CD4-positive, alpha-beta T cell (primary cell): ENCODE measurements at regions not wholly inside any gene's neighbourhood (a gene's known extent, or its start where the extent isn't known, plus 50 kb on each side); places are given as distances from the start of the nearest gene placed in this dataset.

Experiments used
- ATAC-seq: fragments of 200-7000 bp; cut with Tn5 transposase; one replicate; pipeline ENCODE4 v1.10.0; 2022; ENCODE audit warnings: mild to moderate bottlenecking; ENCODE audit not compliant: poor library complexity
- CTCF ChIA-PET: fragments of 350-600 bp; sonication (Branson Sonifier 250); formaldehyde crosslinking; loops from one replicate; lab custom pipeline; 2021; ENCODE audit warnings: antibody characterized with exemption, inconsistent platforms; lab: Charles Lee
- POLR2A ChIA-PET: fragments of 350-600 bp; sonication (Branson Sonifier 250); formaldehyde crosslinking; loops from one replicate; lab custom pipeline; 2021; ENCODE audit warnings: antibody characterized with exemption, inconsistent platforms; lab: Charles Lee
- DNase-seq, 14 experiments: peaks; one replicate each; pipeline ENCODE4 v3.0.0-alpha.2; 2013 to 2020; ENCODE audit warnings: mixed read lengths in 2 of 14
- H3K27ac ChIP-seq, 2 donors: one replicate each; pipeline versions ENCODE4 v1.5.1 to v1.7.0; 2013; ENCODE audit warnings: low read length in 2 of 2, low read depth in 1 of 2, mild to moderate bottlenecking in 1 of 2
- H3K27me3 ChIP-seq, 2 experiments: 1 replicate in 1 of 2; 2 replicates in 1 of 2; pipeline versions ENCODE4 v1.6.1 to v1.7.0; 2013; ENCODE audit warnings: low read length in 2 of 2, control low read depth in 1 of 2, mild to moderate bottlenecking in 1 of 2, moderate library complexity in 1 of 2; ENCODE audit not compliant: insufficient read depth in 2 of 2, control insufficient read depth in 1 of 2
- H3K36me3 ChIP-seq: one replicate; pipeline ENCODE4 v1.6.1; 2013; ENCODE audit warnings: low read length, control low read depth; ENCODE audit not compliant: insufficient read depth
- H3K4me1 ChIP-seq: one replicate; pipeline ENCODE4 v1.6.1; 2013; ENCODE audit warnings: low read length, control low read depth; ENCODE audit not compliant: insufficient read depth
- H3K4me3 ChIP-seq: one replicate; pipeline ENCODE4 v1.5.1; 2013; ENCODE audit warnings: mild to moderate bottlenecking, low read length, moderate library complexity
- H3K9me3 ChIP-seq, 2 experiments: 1 replicate in 1 of 2; 2 replicates in 1 of 2; pipeline versions ENCODE4 v1.6.1 to v1.7.0; 2013; ENCODE audit warnings: low read length in 2 of 2, mild to moderate bottlenecking in 2 of 2, control low read depth in 1 of 2, moderate library complexity in 1 of 2; ENCODE audit not compliant: control insufficient read depth in 1 of 2, insufficient read depth in 1 of 2
- H3K27ac Mint-ChIP-seq: one replicate; pipeline ENCODE4 v1.8.0; 2020; ENCODE audit warnings: mixed read lengths
- H3K27me3 Mint-ChIP-seq: one replicate; pipeline ENCODE4 v1.8.0; 2021; ENCODE audit warnings: mixed read lengths
- H3K36me3 Mint-ChIP-seq: one replicate; pipeline ENCODE4 v1.8.0; 2021; ENCODE audit warnings: low read depth, mixed read lengths
- H3K4me1 Mint-ChIP-seq: one replicate; pipeline ENCODE4 v1.8.0; 2021; ENCODE audit warnings: low read depth, mixed read lengths
- H3K4me3 Mint-ChIP-seq: one replicate; pipeline ENCODE4 v1.8.0; 2020; ENCODE audit warnings: mild to moderate bottlenecking, mixed read lengths
- H3K9me3 Mint-ChIP-seq: one replicate; pipeline ENCODE4 v1.8.0; 2020; ENCODE audit warnings: mixed read lengths
- CTCF ChIP-seq: fragments of 200-600 bp; IDR thresholded peaks from one replicate; pipeline ENCODE4 v1.8.0; 2022; ENCODE audit warnings: antibody characterized with exemption, mild to moderate bottlenecking
- intact Hi-C, 2 experiments: fragments of 100-400 bp; cut with DNase I in 1 of 2; cut with micrococcal nuclease in 1 of 2; formaldehyde crosslinking; loops; one replicate each; pipeline versions ENCODE4 v1.15.1 to v1.9.0; 2023 to 2025; cut with DNase I, micrococcal nuclease

GRCh38 chr10:111474786-111475185 lies 398.0 kb downstream of the ADRA2A start:
- Mint-ChIP-seq H3K9me3 (no peaks in the 10 kb centered on the region), H3K4me1 (no peaks in the 10 kb centered on the region), H3K4me3 (no peak overlapping the region), H3K36me3 (no peaks in the 10 kb centered on the region), H3K27ac (no peak overlapping the region), H3K27me3 (peaks cover 15% of the 10 kb centered on the region)
- Histone ChIP-seq H3K4me3 (no peak overlapping the region), H3K9me3 (no peaks in the 10 kb centered on the region), H3K4me1 (no peaks in the 10 kb centered on the region), H3K27ac (no peak overlapping the region), H3K36me3 (no peaks in the 10 kb centered on the region), H3K27me3 (peaks cover 0 to 4% of the 10 kb centered on the region in 2 experiments)
- ATAC-seq (no peak), DNase-seq (no peak)
- intact Hi-C loops: no loop called here
- TF ChIP-seq CTCF: no peak
- ChIA-PET POLR2A (no interaction called here), CTCF (no interaction called here)

GRCh38 chr10:111475720-111476119 lies 398.9 kb downstream of the ADRA2A start:
- POLR2A ChIA-PET: no interaction called here
- peaks cover 0 to 2% of the 10 kb centered on the region in 2 experiments for H3K27me3 ChIP-seq
- Mint-ChIP-seq H3K27ac (no peak overlapping the region), H3K36me3 (no peaks in the 10 kb centered on the region), H3K27me3 (peaks cover 7% of the 10 kb centered on the region), H3K9me3 (no peaks in the 10 kb centered on the region), H3K4me1 (no peaks in the 10 kb centered on the region), H3K4me3 (no peak overlapping the region)
- no peak for DNase-seq
- TF ChIP-seq CTCF: no peak
- CTCF ChIA-PET: no interaction called here
- intact Hi-C loops: no loop called here
- H3K9me3 ChIP-seq: no peaks in the 10 kb centered on the region
- no peak for ATAC-seq
- no peak overlapping the region for H3K27ac ChIP-seq
- no peaks in the 10 kb centered on the region for H3K4me1 ChIP-seq
- no peaks in the 10 kb centered on the region for H3K36me3 ChIP-seq
- H3K4me3 ChIP-seq: no peak overlapping the region

- DNase-seq (no peak), ATAC-seq (no peak)
- no peak overlapping the region for H3K4me3 Mint-ChIP-seq
- H3K36me3 Mint-ChIP-seq: no peaks in the 10 kb centered on the region
- H3K27ac Mint-ChIP-seq: no peak overlapping the region
- no peaks in the 10 kb centered on the region for H3K4me1 Mint-ChIP-seq
- H3K9me3 ChIP-seq: no peaks in the 10 kb centered on the region
- H3K36me3 ChIP-seq: no peaks in the 10 kb centered on the region
- H3K27me3 ChIP-seq: no peaks in the 10 kb centered on the region
- no peaks in the 10 kb centered on the region for H3K9me3 Mint-ChIP-seq
- POLR2A ChIA-PET: no interaction called here
- CTCF ChIA-PET: no interaction called here
- H3K27me3 Mint-ChIP-seq: peaks cover 4% of the 10 kb centered on the region
- no peak overlapping the region for H3K27ac ChIP-seq
- H3K4me1 ChIP-seq: no peaks in the 10 kb centered on the region
- intact Hi-C loops: no loop called here
- no peak overlapping the region for H3K4me3 ChIP-seq
- no peak for TF ChIP-seq CTCF
These were observed 401.8 kb downstream of the ADRA2A start for GRCh38 chr10:111478651-111479050.
